Gastroesophageal sphincter (tissue), 4 donors: ENCODE measurements at regions not wholly inside any gene's neighbourhood (a gene's known extent, or its start where the extent isn't known, plus 50 kb on each side); places are given as distances from the start of the nearest gene placed in this dataset.

Experiments
- ATAC-seq: fragments of 150-250 bp; one replicate; pipeline ENCODE4 v1.9.1; 2016; ENCODE audit warnings: mild to moderate bottlenecking, moderate library complexity
- H3K27ac ChIP-seq, 4 donors: fragments of 200-600 bp; sonication (generic) in 3 of 4; 1 replicate in 3 of 4; 2 replicates in 1 of 4; pipeline ENCODE4 v1.5.1; 2016 to 2019
- H3K27me3 ChIP-seq: fragments of 200-600 bp; sonication (generic); one replicate; pipeline ENCODE4 v1.5.1; 2019
- H3K36me3 ChIP-seq, 2 donors: fragments of 200-600 bp; sonication (generic); one replicate each; pipeline ENCODE4 v1.5.1; 2019; ENCODE audit warnings: control low read depth in 1 of 2
- H3K4me1 ChIP-seq, 3 donors: fragments of 200-600 bp; sonication (generic); 1 replicate in 2 of 3; 2 replicates in 1 of 3; pipeline ENCODE4 v1.5.1; 2016 to 2019; ENCODE audit warnings: control low read depth in 2 of 3
- H3K4me3 ChIP-seq, 2 donors: fragments of 200-600 bp; sonication (generic); one replicate each; pipeline ENCODE4 v1.5.1; 2019; ENCODE audit warnings: mild to moderate bottlenecking in 1 of 2, moderate library complexity in 1 of 2
- H3K9me3 ChIP-seq, 3 donors: fragments of 200-600 bp; sonication (generic); one replicate each; pipeline ENCODE4 v1.5.1; 2017 to 2019; ENCODE audit warnings: control low read depth in 2 of 3
- EP300 ChIP-seq: sonication (generic); formaldehyde crosslinking; IDR thresholded peaks from one replicate; pipeline ENCODE4 v1.6.1; 2017; ENCODE audit warnings: antibody characterized with exemption, mild to moderate bottlenecking
- POLR2A ChIP-seq, 2 donors: fragments of 450-650 bp; IDR thresholded peaks; one replicate each; pipeline ENCODE4 v1.6.1; 2017; ENCODE audit warnings: antibody characterized with exemption in 2 of 2, mild to moderate bottlenecking in 2 of 2, moderate library complexity in 1 of 2
- POLR2AphosphoS5 ChIP-seq: sonication (generic); formaldehyde crosslinking; IDR thresholded peaks from one replicate; pipeline ENCODE4 v1.6.1; 2017; ENCODE audit warnings: antibody characterized with exemption
- WGBS, 2 donors: methylation state at CpG; one replicate each; pipeline ENCODE4 v1.1.5; 2018; ENCODE audit warnings: low coverage in 1 of 2; 5-methylcytosine and 5-hydroxymethylcytosine counted together
- TF ChIP-seq, protein P1 (sequence below), 4 experiments: fragments of 200-600 bp in 2 of 4; fragments of 450-650 bp in 2 of 4; sonication (generic) in 1 of 4; IDR thresholded peaks; one replicate each; pipeline ENCODE4 v1.5.1; 2017 to 2019; ENCODE audit warnings: antibody characterized with exemption in 4 of 4, mild to moderate bottlenecking in 2 of 4, moderate library complexity in 2 of 4

- no peak for TF ChIP-seq POLR2AphosphoS5
- no peak for TF ChIP-seq POLR2A (IDR thresholded peaks at IDR 0.05)
- TF ChIP-seq, protein P1, sequence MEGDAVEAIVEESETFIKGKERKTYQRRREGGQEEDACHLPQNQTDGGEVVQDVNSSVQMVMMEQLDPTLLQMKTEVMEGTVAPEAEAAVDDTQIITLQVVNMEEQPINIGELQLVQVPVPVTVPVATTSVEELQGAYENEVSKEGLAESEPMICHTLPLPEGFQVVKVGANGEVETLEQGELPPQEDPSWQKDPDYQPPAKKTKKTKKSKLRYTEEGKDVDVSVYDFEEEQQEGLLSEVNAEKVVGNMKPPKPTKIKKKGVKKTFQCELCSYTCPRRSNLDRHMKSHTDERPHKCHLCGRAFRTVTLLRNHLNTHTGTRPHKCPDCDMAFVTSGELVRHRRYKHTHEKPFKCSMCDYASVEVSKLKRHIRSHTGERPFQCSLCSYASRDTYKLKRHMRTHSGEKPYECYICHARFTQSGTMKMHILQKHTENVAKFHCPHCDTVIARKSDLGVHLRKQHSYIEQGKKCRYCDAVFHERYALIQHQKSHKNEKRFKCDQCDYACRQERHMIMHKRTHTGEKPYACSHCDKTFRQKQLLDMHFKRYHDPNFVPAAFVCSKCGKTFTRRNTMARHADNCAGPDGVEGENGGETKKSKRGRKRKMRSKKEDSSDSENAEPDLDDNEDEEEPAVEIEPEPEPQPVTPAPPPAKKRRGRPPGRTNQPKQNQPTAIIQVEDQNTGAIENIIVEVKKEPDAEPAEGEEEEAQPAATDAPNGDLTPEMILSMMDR (IDR thresholded peaks at IDR 0.05): no peak
- no peak for TF ChIP-seq EP300
- no peaks in the 10 kb centered on the region for H3K36me3 ChIP-seq
- 62% methylated on average over 4 of the region's 4 CpGs; no CpG with 5 or more reads in 1 of the 2 donors for WGBS, 2 donors
- H3K4me1 ChIP-seq: no peaks in the 10 kb centered on the region
- no peak for ATAC-seq
- H3K27ac ChIP-seq: no peak overlapping the region
- H3K27me3 ChIP-seq: no peaks in the 10 kb centered on the region
- no peak overlapping the region for H3K4me3 ChIP-seq
- no peaks in the 10 kb centered on the region for H3K9me3 ChIP-seq
These were observed 223.6 kb upstream of the NLGN4Y start for GRCh38 chrY:14300775-14301174.

DNA sequence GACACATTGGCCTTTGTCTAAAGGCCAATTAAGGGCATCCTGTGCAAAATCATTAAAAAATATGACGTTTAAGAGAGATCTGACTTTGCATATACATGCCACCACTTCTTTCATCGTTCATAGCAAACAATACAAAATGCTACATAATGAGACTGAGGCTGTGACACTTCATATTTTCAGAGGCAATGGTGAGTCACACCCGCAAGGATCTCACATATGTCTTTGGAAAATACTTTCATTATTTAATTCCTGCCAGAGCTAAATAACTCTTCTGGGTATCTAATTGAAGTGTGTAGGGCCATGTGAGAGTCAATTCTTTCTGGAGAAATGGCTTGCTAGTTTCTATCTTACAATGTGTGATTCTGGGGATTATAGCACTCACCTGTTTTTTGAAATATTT, 222.8 kb upstream of the NLGN4Y start:
- Histone ChIP-seq H3K36me3 (no peaks in the 10 kb centered on the region), H3K4me1 (no peaks in the 10 kb centered on the region), H3K4me3 (no peak overlapping the region), H3K27me3 (no peaks in the 10 kb centered on the region), H3K9me3 (no peaks in the 10 kb centered on the region), H3K27ac (no peak overlapping the region)
- no peak for ATAC-seq
- TF ChIP-seq, protein P1 (IDR thresholded peaks at IDR 0.05): no peak
- no peak for TF ChIP-seq EP300
- no peak for TF ChIP-seq POLR2AphosphoS5
- TF ChIP-seq POLR2A (IDR thresholded peaks at IDR 0.05): no peak
- WGBS, 2 donors: 71% methylated on average over 3 of the region's 3 CpGs; no CpG with 5 or more reads in 1 of the 2 donors

- H3K27ac ChIP-seq: no peak overlapping the region
- H3K4me3 ChIP-seq: no peak overlapping the region
- ATAC-seq: no peak
- H3K36me3 ChIP-seq: no peaks in the 10 kb centered on the region
- H3K27me3 ChIP-seq: no peaks in the 10 kb centered on the region
- H3K9me3 ChIP-seq: no peaks in the 10 kb centered on the region
- no peak for TF ChIP-seq EP300
- TF ChIP-seq POLR2AphosphoS5: no peak
- TF ChIP-seq POLR2A (IDR thresholded peaks at IDR 0.05): no peak
- no peaks in the 10 kb centered on the region for H3K4me1 ChIP-seq
These were observed 195.5 kb upstream of the NLGN4Y start for GRCh38 chrY:14328677-14329345.

- H3K27ac ChIP-seq: no peak overlapping the region
- no peaks in the 10 kb centered on the region for H3K4me1 ChIP-seq
- no peaks in the 10 kb centered on the region for H3K9me3 ChIP-seq
- H3K36me3 ChIP-seq: no peaks in the 10 kb centered on the region
- H3K4me3 ChIP-seq: no peak overlapping the region
- TF ChIP-seq POLR2AphosphoS5 (no peak), POLR2A (IDR thresholded peaks at IDR 0.05) (no peak), EP300 (no peak)
- TF ChIP-seq, protein P1 (IDR thresholded peaks at IDR 0.05): no peak
- no peak for ATAC-seq
- H3K27me3 ChIP-seq: no peaks in the 10 kb centered on the region
These were observed 194.0 kb upstream of the NLGN4Y start for GRCh38 chrY:14330362-14330761.

DNA sequence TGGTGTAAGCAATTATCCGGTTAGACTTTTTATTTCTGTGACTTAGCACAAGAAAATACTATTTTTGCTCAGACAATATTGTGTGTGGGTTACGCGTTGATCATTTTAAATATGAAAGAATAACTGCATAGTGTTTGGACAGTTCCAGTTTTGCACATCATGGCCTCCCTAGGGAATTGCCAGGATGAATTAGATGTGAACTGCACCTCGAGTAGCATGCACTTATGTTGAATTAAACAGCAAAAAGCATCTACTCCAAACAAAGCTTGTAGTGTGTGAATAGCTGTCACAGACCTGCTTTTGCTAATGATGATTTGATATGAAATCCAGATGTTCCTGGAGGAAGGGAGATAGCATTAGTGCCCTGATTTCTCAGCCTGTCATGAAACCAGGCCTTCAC, 184.8 kb upstream of the NLGN4Y start:
- TF ChIP-seq POLR2A (IDR thresholded peaks at IDR 0.05) (no peak), POLR2AphosphoS5 (no peak)
- Histone ChIP-seq H3K27me3 (no peaks in the 10 kb centered on the region), H3K9me3 (no peaks in the 10 kb centered on the region), H3K4me1 (no peaks in the 10 kb centered on the region), H3K36me3 (no peaks in the 10 kb centered on the region), H3K4me3 (no peak overlapping the region), H3K27ac (no peak overlapping the region)
- ATAC-seq: no peak
- 69% methylated on average over 4 of the region's 4 CpGs; no CpG with 5 or more reads in 1 of the 2 donors for WGBS, 2 donors

GRCh38 chrY:14340459-14341143, 183.7 kb upstream of the NLGN4Y start:
- no peak overlapping the region for H3K27ac ChIP-seq
- no peaks in the 10 kb centered on the region for H3K27me3 ChIP-seq
- TF ChIP-seq POLR2AphosphoS5 (no peak), EP300 (no peak), POLR2A (IDR thresholded peaks at IDR 0.05) (no peak)
- TF ChIP-seq, protein P1 (IDR thresholded peaks at IDR 0.05): no peak
- no peaks in the 10 kb centered on the region for H3K36me3 ChIP-seq
- H3K4me1 ChIP-seq: no peaks in the 10 kb centered on the region
- 23% methylated on average over 6 of the region's 6 CpGs; no CpG with 5 or more reads in 1 of the 2 donors for WGBS, 2 donors
- H3K4me3 ChIP-seq: peak overlapping the region in 1 of 2 donors; percentile 4
- ATAC-seq: no peak
- no peaks in the 10 kb centered on the region for H3K9me3 ChIP-seq
